Fibroblast of skin of right biceps (primary cell): ENCODE measurements at regions not wholly inside any gene's neighbourhood (a gene's known extent, or its start where the extent isn't known, plus 50 kb on each side); places are given as distances from the start of the nearest gene placed in this dataset.

Source experiments
- DNase-seq: peaks from one replicate; pipeline ENCODE4 v3.0.0-alpha.2; 2013

DNA sequence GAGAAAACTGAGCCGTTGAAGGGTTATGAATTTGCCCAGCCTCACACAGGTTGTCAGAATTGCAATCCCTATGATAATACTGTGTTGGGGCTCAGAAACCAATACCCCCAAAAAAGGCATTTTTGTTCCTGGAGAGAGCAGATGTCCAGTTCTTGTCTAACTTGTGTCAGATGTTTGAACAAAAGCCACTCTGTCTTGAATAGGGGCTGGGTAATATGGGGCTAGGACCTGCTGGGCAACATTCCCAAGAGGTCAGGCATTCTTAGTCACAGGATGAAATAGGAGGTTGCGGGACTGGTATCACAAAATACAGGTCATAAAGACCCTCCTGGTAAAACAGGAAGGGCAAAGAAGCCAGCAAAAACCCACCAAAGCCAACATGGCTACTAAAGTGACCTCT lies 482.1 kb downstream of the IPMK start:
- no peak for DNase-seq

DNA sequence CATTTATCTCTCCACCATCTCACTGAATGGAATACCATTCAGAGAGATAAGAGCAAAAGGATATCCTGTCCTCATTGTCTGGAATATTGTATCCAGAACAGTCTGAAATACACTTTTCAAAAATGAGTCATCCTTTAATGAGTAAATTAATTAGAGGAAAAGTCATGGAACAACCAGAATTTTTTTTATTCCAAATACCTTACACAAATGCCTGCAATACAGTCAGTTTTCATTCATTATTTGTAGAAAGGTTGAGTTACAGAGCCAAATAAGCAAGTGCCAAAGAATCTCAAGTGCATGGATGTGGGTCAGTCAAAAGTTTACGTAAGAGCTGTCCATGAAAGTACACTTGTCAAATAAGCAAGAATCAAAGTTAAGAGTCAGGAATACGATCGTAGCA lies 482.6 kb downstream of the IPMK start:
- DNase-seq: no peak

DNA sequence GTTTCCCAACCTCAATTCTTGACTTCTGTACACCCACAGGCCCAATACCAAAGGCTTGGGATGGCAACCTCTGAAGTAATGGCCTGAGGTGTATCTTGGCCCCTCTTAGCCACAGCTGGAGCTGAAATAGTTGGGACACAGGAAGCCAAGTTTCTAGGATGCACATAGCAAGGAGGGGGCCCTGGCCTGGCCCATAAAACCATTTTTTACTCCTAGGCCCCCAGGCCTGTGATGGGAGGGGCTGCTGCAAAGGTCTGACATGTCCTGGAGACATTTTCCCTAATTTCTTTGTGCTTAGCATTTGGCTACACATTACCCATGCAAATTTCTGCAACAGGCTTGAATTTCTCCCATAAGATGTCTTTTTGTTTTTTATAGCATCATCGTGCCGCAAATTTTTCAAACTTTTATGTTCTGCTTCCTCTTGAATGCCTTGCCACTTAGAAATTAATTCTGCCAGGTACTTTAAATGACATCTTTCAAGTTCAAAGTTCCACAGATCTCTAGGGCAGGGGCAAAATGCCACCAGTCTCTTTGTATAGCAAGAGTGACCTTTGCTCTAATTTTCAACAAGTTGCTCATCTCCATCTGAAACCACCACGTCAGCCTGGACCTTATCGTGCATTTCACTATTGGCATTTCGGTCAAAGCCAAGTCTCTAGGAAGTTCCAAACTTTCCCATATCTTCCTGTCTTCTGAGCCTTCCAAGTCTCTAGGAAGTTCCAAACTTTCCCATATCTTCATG lies 490.8 kb downstream of the IPMK start:
- DNase-seq: no peak

DNA sequence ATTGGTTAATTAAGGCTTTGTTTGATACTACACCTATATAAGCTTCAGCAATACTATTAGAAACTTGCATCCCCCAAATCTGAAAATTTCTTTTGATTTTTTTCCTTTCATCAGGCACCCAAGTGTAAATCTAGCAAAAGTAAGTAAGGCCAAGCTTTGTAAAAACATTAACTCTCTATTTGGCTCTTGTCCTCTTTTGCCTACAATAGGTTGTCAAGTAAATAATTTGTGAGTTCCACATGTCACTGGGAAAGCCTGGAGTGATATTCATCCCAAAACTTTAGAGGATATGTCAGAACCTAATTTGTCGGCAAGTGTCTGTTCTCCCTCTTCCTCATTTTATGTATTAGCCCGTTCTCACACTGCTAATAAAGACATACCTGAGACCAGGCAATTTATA lies 492.4 kb downstream of the IPMK start:
- DNase-seq: no peak

DNA sequence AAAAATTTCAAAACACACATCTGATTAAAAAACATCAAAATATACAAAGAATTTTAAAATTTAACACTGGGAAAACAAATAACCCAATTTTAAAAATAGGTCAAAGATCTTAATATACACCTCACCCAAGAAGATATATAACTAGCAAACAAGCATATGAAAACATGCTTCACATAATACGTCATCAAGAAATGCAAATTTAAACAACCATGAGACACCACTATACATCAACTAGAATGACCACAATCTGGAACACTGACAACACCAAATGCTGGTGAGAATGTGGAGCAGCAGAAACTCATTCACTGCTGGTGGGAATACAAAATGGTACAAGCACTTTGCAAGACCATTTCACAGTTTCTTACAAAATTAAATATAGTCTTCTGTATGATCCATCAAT lies 498.4 kb downstream of the IPMK start:
- no peak for DNase-seq

DNA sequence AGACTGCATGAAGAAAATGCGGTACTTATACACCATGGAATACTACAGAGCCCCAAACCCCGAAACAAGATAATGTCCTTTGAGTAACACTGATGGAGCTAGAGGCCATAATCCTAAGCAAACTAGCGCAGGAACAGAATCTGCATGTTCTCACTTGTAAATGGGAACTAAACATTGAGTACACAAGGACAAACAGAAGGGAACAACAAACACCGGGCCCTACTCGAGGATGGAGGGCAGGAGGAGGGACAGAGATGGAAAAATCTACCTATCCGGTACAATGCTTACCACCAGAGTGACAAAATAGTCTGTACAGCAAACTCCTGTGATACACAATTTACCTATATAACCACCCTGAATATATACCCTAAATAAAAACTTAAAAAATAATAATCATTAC lies 507.9 kb downstream of the IPMK start:
- no peak for DNase-seq

DNA sequence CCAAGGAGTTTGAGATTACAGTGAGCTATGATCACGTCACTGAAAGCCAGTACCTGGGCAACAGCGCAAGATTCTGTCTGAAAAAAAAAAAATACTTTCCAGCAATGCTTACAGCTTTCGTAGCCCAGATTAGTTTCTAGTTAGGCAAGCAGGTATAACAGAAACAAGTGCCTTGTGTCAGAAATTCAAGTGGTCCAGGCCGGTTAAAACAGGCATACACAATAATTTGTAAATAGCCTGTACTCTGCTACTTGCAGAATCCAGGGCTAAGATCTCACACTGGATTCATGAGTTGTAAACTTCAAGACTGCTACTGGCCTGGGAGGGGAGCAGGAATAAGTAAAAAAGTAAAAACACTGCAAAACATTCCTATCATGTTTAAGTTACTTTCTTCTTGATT lies 512.9 kb downstream of the IPMK start:
- DNase-seq: no peak

DNA sequence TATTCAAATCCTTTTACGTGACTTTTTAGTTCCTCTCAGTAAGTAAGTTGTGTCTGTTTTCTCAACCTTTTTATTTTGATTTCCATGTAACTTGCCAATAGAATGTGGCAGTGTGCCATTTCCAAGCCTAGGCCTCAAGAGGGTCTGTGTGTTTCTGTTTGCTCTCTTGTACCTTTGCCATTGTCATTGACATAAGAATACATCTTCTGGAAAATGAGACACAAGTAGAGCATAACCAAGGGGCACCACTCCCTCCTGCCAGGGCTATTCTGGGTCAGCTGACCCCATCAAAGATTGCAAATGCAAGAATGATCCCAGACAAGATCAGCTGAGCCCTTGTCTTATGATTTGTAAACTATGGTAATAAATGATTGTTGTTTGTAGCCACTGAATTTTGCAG lies 524.0 kb downstream of the IPMK start:
- no peak for DNase-seq

DNA sequence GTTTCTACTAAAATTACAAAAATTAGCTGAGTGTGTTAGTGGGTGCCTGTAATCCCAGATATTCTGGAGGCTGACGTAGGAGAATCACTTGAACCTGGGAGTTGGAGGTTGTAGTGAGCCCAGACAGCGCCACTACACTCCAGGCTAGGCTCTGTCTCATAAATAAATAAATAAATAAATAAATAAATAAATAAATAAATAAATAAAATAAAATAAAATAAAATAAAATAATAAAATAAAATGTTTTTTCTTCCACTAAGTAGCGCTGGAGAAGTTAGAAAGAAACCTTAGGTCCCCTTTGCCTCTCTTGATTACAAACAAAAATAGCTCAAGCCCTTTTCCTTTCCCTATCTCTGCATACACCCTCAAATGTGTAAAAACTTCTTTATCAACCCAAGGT lies 525.9 kb downstream of the IPMK start:
- no peak for DNase-seq

DNA sequence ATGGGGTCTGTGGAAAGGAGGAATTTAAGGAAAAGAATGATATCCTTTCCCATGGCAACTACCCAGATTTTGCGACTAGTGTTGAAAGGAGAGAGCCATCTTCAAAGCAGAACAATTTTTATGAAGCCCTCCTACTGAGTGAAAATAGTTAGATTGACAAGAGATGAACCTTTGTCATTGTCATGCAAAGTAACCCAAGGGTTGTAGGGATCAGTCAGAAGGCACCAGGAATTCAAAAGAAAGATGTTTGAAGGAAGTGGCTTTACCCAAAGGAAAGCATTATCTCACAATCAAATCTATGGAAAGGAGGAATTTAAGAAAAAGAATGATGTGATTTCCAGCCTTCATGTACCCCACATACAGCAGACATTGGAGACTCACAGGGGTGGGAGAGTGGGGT lies 544.4 kb downstream of the IPMK start:
- no peak for DNase-seq

DNA sequence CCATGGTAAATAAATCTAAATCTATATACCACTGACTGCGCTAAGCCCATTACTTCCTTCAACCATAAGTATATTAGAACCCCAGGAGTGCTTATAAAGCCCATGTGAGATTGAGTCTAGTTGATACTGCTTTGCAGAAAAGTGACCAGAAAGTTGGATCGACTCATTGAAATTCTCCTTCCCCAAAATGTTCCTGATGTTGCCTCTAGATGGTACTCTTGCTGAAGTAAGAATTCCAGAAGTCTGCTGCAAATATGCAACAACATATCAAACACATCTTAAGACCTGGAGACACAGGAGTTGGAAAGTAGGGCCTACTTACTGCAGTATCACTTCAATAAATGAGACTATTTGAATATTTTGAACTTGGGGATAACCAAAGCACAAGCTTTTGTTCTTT lies 550.8 kb downstream of the IPMK start:
- no peak for DNase-seq

DNA sequence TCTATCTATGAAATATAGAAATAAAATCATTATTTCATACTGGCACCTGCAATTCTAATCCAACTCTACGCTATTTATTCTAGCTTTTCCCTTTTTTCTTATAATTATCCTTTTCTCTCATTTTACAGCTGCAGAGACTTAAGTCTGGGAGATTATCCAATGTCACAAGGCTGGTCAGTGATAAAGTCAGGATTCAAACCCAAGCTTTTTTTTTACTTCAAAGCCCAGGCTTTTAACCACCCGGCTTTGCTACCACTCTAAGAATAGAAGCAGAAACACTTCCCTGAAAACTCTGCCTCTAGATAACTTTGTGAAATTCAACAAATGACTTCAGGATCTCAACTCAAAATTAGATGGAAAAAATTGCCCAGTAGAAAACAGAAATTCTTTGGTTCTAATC lies 552.5 kb downstream of the IPMK start:
- no peak for DNase-seq

DNA sequence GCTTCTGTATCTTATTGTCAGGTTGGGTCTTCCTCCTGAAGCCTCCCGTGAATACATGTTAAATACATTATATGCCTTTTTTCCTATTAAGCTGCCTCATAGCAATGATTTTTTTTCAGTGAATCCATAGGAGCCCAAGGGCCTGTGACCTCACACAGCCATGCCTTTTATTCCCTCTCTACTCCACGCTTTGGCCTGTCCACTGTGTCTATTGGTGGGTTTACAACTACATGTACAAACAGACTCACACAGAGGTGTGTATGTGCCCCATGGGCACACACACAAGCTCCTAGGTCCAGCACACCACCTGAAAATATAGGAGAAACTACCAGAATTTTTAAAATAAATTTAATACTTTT lies 560.4 kb downstream of the IPMK start:
- DNase-seq: no peak

DNA sequence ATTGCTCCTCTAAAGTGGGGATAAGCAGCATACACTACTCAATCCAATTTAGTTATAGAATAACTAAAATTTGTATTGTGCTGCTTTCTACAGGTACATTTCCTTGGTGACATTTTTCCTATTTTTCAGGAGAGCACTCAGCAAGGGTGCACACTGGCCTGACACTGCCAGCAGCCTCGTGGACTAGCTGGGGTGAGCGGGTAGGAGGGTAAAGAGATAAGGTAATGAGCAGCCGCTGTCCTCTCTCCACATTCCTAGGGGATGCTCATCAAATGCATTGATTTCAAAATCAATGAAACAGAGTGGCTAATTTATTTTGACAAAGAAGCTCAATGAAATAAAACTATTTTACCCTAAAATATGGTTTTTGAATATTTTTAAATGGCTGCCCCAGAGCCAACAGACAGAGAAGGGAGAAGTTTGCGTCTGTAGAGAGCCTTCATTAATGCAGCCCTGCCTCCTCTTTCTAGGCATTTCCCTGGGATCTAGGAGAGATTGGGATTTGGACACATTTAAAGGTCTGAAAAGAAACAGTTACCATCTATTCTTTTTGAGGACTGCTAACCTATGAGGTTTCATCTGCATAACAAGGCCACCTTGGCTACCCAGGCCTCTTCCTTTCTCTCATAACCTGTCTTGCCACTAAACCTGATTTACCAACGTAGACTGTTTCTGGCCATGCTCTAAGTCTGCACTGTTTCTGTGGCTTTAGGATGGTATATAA lies 561.0 kb downstream of the IPMK start:
- no peak for DNase-seq

DNA sequence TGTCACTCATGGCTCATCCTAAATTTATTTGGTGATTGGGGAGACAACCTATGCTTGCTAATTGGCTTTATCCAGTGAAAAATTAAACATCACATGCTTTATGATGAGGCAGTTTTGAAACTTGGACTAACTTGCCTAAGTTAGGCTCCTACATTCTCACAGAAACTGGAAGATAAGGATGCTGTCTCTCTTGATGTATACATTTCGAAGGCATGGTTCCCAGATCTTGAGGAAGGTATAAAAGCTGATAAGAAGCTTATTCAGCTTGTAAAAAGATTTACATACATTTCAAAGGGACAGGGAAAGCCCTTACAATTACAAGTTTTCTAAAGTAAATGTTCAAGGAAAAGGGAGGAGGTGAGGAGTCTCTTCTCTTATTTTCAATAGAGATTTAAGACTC lies 561.7 kb downstream of the IPMK start:
- no peak for DNase-seq

DNA sequence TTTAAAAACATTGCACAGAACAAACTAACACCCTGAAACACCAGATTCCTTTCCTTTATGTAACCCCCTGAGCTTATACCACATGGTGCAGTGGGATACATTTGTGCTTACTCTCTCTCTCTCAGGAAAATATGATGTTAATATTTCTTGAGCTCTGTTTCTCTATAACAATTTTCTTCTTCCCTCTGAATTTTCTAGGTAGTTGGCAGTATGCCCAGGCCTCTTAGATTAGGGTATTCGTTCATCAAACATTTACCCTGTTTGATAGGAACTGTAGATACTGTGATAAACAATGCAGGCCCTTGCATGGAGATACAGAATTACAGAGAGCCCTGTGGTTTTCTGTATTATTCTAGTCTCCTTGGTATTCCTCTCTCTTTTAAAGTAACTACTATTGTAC lies 567.8 kb downstream of the IPMK start:
- DNase-seq: peak; percentile 37

DNA sequence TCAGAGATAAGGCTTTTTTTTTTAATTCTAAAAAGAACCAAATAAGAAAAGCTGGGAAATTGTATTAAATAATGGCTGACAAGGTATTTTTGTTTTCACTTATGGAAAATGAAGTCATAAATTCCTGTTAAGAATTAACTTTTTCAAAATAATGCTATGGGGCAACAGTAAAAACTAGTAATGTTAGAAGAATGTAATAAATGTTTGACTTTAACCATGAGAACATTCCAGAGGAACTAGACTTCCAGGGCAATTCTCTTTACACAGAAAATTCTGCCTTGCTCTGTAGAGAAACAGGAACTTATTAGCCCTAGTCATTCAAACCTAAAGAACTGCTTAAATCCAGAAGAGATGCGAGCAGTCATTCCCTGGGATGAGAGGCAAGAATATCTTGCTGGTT lies 571.1 kb downstream of the IPMK start:
- peak; percentile 92 for DNase-seq

DNA sequence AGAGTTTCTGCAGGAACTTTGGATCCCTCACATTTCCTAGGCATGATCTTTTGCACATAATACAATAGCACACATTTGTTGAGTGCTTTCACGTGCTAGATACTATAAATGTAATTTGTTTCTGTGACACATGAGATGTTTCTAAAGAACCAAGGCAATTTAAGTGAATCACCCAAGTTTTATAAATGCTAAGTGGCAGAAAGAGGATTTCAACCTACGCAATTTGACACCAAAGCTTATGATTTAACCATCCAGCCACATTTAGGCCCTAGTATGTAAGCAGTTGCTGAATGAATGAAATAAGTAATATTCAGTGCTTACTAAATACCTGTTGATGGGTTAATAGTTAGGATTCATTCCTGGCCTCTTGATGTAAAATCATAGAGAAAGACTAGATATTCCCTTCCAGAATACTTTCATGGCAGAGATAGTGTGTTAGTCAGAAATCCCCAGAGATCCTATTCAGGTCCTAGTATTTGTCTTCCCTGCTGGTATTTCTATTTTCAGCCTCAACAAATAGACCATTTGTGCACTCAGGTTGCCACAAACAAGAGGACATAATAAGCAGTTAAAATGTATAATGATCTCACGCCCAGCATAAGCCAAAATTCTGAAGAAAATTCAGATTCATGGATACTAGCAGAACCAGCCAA lies 572.6 kb downstream of the IPMK start:
- DNase-seq: peak; percentile 62

DNA sequence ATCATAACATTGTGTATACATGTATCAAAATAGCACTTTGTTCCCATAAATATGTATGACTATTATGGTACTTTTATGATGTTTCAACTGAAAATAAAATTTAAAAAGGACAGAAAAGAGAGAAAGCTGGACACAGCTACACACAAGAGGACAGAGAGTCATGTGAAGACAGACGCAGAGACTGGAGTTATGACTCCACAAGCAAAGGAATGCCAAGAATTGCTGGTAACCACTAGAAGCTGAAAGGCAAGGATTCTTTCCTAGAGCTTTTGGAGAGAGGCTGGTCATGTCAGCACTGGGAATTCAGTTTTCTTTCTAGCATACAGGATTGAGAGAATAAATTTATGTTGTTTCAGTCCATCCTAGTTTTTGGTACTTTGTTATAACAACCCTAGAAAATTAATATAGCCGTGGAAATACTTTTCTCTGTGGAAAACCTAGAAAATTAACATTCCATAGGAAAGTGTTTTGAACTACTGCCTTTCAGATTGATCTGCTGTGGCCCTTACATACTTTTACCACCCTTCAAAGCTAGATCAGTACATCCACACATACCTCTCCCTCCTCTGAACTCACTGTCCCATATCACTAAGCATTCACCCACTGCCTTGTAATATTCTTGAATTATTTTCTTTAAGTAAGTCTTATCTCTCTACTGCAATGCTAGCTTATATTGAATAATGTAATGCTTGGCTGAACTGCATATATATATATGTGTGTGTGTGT lies 575.3 kb downstream of the IPMK start:
- peak; percentile 91 for DNase-seq

DNA sequence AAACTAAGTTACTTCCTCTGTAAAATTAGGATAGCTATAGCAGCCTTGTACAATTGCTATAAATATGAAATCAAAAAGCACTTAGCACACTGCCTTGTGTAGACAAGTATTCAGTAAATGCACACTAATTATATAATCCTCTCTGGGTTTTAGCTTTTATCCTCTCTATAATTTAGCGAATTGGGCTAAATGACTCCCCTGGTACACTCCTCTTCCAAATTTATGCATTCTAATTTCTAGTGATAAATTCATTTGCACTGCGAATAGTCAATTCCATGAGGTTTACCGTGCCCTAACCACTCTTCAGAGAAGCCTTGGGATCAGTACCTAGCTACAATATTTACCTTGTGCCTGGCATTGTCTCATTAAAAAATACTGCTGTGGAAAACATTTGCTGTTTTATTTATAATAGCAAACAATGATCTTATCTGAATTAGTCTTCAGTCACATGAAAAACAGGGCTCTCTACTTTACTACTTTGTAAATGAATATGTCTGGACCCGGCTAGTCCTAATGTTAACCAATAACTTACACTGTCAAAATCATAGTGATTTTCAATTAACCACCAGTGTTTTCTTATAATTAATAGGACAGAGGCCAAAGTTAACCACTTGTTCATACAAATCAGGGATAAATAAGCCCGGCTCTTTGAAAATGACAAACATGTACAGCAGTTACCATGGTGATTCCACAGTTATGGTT lies 577.9 kb downstream of the IPMK start:
- DNase-seq: no peak

DNA sequence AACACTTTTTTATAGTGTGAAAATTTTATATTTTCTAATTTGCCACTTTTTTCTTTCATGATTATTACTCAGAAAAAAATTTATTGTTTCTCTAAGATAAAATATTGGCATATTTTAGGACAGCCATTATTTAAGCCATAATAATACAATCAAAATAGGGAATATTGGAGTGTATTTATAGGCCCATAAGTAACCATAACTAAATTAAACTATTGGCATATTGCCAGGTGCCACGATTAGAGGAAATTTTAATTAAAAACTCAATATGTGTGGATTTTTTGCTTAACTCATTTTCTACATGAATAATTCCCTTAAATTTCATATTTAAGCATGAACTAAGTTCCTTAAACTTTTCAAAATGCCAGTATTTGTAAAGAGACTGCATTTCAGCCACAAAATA lies 587.8 kb downstream of the IPMK start:
- no peak for DNase-seq

DNA sequence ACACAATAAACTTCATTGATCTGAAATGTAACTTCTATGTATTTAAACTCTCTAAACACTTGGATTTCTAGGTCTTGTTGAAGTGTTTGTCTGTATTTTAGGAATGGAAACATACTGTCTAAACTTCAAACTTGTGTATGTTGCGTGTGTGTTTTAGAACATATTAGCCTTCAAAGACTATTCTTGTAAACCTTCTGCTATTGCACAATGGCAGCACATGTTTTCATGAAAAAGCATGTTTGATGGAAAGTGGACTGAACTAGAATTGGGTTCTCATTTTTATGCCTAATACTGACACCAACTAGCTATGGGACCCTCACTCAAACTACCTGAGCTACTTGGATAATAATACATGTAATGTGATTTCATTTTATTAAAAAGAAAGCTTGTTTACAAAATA lies 592.6 kb downstream of the IPMK start:
- DNase-seq: no peak

DNA sequence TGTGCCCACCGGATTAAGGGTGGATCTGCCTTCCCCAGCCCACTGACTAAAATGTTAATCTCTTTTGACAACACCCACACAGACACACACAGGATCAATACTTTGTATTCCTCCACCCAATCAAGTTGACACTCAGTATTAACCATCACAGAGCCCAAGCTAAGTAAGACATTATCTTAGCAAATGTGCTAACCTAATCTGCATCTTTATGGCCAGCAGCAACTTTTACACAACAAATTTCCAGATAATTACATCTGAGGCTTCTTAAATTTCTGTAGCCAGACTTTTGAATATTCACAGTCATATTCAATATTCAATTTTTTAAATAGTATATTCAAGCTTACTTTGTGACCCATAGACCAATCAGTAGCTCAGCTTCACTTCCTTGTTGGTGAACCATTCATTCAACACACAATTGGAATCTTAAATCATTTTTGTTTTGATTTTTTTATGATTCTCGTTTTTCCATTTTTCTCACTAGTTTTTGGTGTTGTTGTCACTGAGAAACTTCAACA lies 594.2 kb downstream of the IPMK start:
- DNase-seq: no peak
